Effector memory CD4-positive, alpha-beta T cell (primary cell): ENCODE measurements at regions not wholly inside any gene's neighbourhood (a gene's known extent, or its start where the extent isn't known, plus 50 kb on each side); places are given as distances from the start of the nearest gene placed in this dataset.

Source experiments
- DNase-seq, 3 donors: peaks; one replicate each; pipeline ENCODE4 v3.0.0-alpha.2; 2020
- H3K27ac ChIP-seq: 2 replicates; pipeline ENCODE4 v1.7.0; 2013; ENCODE audit warnings: mild to moderate bottlenecking, low read length, moderate library complexity; ENCODE audit not compliant: insufficient read depth, poor library complexity, severe bottlenecking
- H3K27me3 ChIP-seq: replicated peaks from 2 replicates; pipeline ENCODE4 v1.7.0; 2013; ENCODE audit warnings: mild to moderate bottlenecking, low read length; ENCODE audit not compliant: insufficient read depth, control insufficient read depth, poor library complexity, severe bottlenecking
- H3K36me3 ChIP-seq: 2 replicates; pipeline ENCODE4 v1.7.0; 2013; ENCODE audit warnings: mild to moderate bottlenecking, low read length, moderate library complexity; ENCODE audit not compliant: control insufficient read depth, insufficient read depth
- H3K4me1 ChIP-seq: 2 replicates; pipeline ENCODE4 v1.7.0; 2013; ENCODE audit warnings: low read length, mild to moderate bottlenecking; ENCODE audit not compliant: control insufficient read depth, insufficient read depth, poor library complexity, severe bottlenecking
- H3K4me3 ChIP-seq: 2 replicates; pipeline ENCODE4 v1.7.0; 2013; ENCODE audit warnings: low read length, low read depth, mild to moderate bottlenecking; ENCODE audit not compliant: insufficient read depth, poor library complexity, severe bottlenecking
- H3K9me3 ChIP-seq: 2 replicates; pipeline ENCODE4 v1.7.0; 2013; ENCODE audit warnings: mild to moderate bottlenecking, low read length, moderate library complexity; ENCODE audit not compliant: control insufficient read depth

GRCh38 chr10:3354174-3354900 is 181.8 kb upstream of the PITRM1 start:
- no peaks in the 10 kb centered on the region for H3K4me1 ChIP-seq
- no peak overlapping the region for H3K4me3 ChIP-seq
- H3K27ac ChIP-seq: no peak overlapping the region
- H3K9me3 ChIP-seq: no peaks in the 10 kb centered on the region
- no peak for DNase-seq
- H3K27me3 ChIP-seq: no peaks in the 10 kb centered on the region
- no peaks in the 10 kb centered on the region for H3K36me3 ChIP-seq

DNA sequence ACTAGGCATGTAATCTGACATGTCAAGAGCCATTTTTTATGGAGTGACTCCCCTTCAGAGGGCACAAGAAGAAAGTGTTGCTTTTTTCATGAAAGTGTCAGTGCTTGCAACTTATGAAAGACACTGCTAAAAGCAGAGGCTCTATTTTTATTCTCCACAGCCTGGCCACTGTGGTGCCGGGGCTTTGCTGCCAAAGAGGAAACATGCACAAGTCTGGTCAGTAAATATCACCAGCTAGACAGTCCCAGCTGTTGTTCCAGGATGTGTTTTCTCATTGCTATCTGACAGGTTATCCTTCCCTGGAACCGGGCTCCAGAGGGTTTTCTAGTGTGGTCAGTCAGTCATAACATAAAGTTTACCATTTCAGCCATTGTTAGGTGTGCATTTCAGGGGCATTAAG is 180.7 kb upstream of the PITRM1 start:
- Histone ChIP-seq H3K4me1 (no peaks in the 10 kb centered on the region), H3K9me3 (no peaks in the 10 kb centered on the region), H3K4me3 (no peak overlapping the region), H3K36me3 (no peaks in the 10 kb centered on the region), H3K27ac (no peak overlapping the region), H3K27me3 (no peaks in the 10 kb centered on the region)
- no peak for DNase-seq

- Histone ChIP-seq H3K4me1 (no peaks in the 10 kb centered on the region), H3K36me3 (no peaks in the 10 kb centered on the region), H3K27me3 (no peaks in the 10 kb centered on the region), H3K27ac (no peak overlapping the region), H3K4me3 (no peak overlapping the region), H3K9me3 (no peaks in the 10 kb centered on the region)
- no peak for DNase-seq
Measured at GRCh38 chr10:3350617-3351258, 178.2 kb upstream of the PITRM1 start.

DNA sequence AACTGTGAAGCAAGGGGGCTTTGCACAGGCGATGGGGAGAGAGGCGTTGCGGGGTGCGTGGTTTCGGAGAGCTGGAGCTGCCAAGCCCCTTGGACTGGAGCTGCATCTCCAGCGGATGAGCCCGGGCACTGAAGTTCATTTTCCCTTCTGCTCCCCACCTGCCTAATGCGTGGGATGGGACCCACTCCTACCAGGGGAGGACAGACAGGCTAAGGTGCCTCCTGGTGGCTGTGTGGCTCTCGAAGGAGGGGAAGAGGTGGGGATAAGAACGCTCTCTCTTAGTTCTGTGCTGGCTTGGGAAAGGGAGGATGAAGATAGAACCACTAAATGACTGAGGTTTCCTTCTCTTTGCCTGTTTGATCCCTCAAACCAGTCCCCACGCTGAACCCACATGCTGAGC is 177.6 kb upstream of the PITRM1 start:
- no peak for DNase-seq
- no peaks in the 10 kb centered on the region for H3K4me1 ChIP-seq
- H3K4me3 ChIP-seq: no peak overlapping the region
- H3K27me3 ChIP-seq: no peaks in the 10 kb centered on the region
- H3K27ac ChIP-seq: no peak overlapping the region
- no peaks in the 10 kb centered on the region for H3K9me3 ChIP-seq
- H3K36me3 ChIP-seq: no peaks in the 10 kb centered on the region

DNA sequence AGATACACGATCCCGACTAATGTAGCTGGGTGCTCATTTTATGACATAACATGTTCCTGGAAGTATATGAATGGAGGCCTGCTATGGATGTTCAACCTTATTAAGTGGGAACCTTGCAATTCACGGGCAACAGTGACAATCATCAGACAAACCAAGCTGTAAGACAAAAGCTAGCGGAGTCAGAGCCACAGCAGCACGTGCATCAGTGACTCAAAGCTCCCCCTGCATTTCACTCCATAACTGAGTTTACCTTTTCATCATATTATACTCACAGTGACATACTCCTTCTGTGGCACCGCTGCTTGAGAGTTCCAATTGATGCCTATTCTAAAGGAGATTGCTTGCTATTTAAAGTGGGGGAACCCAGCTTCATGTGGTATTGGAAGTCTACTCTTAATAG is 176.0 kb upstream of the PITRM1 start:
- DNase-seq: no peak
- Histone ChIP-seq H3K27ac (no peak overlapping the region), H3K4me3 (no peak overlapping the region), H3K27me3 (no peaks in the 10 kb centered on the region), H3K4me1 (no peaks in the 10 kb centered on the region), H3K9me3 (no peaks in the 10 kb centered on the region), H3K36me3 (no peaks in the 10 kb centered on the region)

DNA sequence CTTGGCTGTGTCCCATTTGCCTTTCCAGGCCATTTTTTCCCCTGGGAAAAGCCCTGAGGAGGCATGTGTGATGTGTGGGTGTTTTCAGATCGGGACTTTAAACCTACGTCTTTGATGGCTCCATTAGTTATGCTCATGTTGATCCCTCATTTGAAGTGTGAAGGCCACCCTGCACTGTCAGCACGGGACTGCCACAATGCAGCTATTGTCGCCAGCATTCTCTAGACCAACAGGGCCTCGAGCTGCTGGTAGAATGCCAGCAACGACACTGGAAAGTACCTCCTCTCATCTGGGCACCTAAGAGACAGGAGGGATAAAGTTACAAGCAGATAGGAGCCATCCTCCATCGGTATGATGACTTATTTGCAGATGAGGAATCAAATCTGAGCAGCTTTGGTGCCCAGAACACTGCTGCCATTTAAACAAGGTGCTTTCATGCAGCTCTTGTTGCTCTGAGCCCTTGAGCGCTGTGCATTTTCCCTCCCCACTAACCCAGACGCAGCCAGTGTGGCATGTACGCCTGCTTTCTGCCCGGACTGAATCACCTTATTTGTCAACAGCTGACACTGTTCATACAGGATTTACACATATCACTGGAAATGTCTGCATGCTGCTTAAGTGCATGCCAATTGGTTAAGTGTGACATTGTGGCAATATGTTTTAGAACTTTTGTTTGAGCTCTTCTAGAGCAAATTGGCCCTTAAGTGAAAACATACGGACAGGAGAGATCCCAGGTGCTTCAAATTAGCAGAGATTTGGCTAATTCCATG is 175.0 kb upstream of the PITRM1 start:
- DNase-seq: no peak
- no peak overlapping the region for H3K4me3 ChIP-seq
- no peaks in the 10 kb centered on the region for H3K4me1 ChIP-seq
- no peaks in the 10 kb centered on the region for H3K36me3 ChIP-seq
- no peaks in the 10 kb centered on the region for H3K27me3 ChIP-seq
- H3K27ac ChIP-seq: no peak overlapping the region
- no peaks in the 10 kb centered on the region for H3K9me3 ChIP-seq

DNA sequence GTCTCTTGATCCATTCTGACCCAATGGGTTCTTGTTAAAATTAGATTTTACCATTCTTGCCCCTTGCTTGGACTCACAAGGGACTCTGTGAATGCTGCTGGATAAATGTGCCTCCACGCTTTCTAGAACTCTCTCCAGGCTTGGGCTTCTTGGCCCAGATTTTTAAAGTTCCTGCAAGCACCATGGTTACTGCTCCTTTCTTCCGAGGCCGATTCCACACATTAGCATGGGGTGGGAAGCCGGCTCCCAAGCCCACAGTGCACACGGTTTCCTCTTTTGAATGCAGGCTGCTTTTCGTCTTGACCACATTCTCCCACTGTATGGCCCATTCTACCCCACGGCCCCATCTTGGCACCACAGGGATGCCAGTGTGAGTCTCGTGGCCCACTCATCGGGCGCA is 174.3 kb upstream of the PITRM1 start:
- Histone ChIP-seq H3K4me1 (no peaks in the 10 kb centered on the region), H3K9me3 (no peaks in the 10 kb centered on the region), H3K4me3 (no peak overlapping the region), H3K27me3 (no peaks in the 10 kb centered on the region), H3K27ac (no peak overlapping the region), H3K36me3 (no peaks in the 10 kb centered on the region)
- no peak for DNase-seq

DNA sequence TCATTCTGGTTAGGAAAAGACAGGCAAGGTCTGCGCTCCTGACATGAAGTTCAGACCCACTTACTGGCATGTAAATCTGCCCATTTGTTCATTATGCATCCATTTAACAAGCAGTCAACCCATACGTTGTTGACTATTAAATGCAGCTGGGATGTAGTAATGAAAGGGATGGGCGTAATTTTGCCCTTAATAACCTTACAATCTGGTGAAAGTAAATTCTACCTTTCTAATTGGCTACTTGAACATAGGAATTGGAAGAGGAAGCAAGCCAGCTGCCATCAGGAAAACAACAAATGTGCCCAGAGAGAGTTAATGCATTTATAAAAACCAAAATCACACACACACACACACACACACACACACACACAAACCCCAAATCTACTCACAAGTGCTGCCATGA is 170.2 kb upstream of the PITRM1 start:
- Histone ChIP-seq H3K27me3 (no peaks in the 10 kb centered on the region), H3K4me3 (no peak overlapping the region), H3K27ac (no peak overlapping the region), H3K36me3 (no peaks in the 10 kb centered on the region), H3K4me1 (no peaks in the 10 kb centered on the region), H3K9me3 (no peaks in the 10 kb centered on the region)
- DNase-seq: no peak

- Histone ChIP-seq H3K36me3 (no peaks in the 10 kb centered on the region), H3K4me1 (no peaks in the 10 kb centered on the region), H3K4me3 (no peak overlapping the region), H3K27ac (no peak overlapping the region), H3K27me3 (no peaks in the 10 kb centered on the region), H3K9me3 (no peaks in the 10 kb centered on the region)
- no peak for DNase-seq
Measured at GRCh38 chr10:3340127-3340730, 167.6 kb upstream of the PITRM1 start.

- Histone ChIP-seq H3K27ac (no peak overlapping the region), H3K27me3 (no peaks in the 10 kb centered on the region), H3K9me3 (no peaks in the 10 kb centered on the region), H3K4me1 (no peaks in the 10 kb centered on the region), H3K36me3 (no peaks in the 10 kb centered on the region), H3K4me3 (no peak overlapping the region)
- no peak for DNase-seq
Measured at GRCh38 chr10:3339531-3339950, 167.0 kb upstream of the PITRM1 start.
